Right lobe of liver (tissue), 4 donors: ENCODE measurements at regions not wholly inside any gene's neighbourhood (a gene's known extent, or its start where the extent isn't known, plus 50 kb on each side); places are given as distances from the start of the nearest gene placed in this dataset.

Source experiments
- POLR2A ChIP-seq: fragments of 450-650 bp; IDR thresholded peaks from one replicate; pipeline ENCODE4 v1.6.1; 2017; ENCODE audit warnings: antibody characterized with exemption, mild to moderate bottlenecking
- TF ChIP-seq, protein P1 (sequence below), 4 donors: fragments of 200-600 bp in 3 of 4; fragments of 450-650 bp in 1 of 4; IDR thresholded peaks; one replicate each; pipeline versions ENCODE4 v1.5.1 to v1.8.0; 2016 to 2022; ENCODE audit warnings: antibody characterized with exemption in 4 of 4, mild to moderate bottlenecking in 2 of 4
- donor health status: DM: no; HTN: no; CAD: no.
- donor health status: DM: no; HTN: no; CAD: no.
- donor health status: DM: no; HTN: yes; CAD: no.

GRCh38 chr13:86877441-86877840 is 793.7 kb upstream of the SLITRK5 start:
- TF ChIP-seq, protein P1, sequence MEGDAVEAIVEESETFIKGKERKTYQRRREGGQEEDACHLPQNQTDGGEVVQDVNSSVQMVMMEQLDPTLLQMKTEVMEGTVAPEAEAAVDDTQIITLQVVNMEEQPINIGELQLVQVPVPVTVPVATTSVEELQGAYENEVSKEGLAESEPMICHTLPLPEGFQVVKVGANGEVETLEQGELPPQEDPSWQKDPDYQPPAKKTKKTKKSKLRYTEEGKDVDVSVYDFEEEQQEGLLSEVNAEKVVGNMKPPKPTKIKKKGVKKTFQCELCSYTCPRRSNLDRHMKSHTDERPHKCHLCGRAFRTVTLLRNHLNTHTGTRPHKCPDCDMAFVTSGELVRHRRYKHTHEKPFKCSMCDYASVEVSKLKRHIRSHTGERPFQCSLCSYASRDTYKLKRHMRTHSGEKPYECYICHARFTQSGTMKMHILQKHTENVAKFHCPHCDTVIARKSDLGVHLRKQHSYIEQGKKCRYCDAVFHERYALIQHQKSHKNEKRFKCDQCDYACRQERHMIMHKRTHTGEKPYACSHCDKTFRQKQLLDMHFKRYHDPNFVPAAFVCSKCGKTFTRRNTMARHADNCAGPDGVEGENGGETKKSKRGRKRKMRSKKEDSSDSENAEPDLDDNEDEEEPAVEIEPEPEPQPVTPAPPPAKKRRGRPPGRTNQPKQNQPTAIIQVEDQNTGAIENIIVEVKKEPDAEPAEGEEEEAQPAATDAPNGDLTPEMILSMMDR (IDR thresholded peaks at IDR 0.05): no peak
- TF ChIP-seq POLR2A: no peak
